ENCODE measurements at regions not wholly inside any gene's neighbourhood (a gene's known extent, or its start where the extent isn't known, plus 50 kb on each side); places are given as distances from the start of the nearest gene placed in this dataset.

DNA sequence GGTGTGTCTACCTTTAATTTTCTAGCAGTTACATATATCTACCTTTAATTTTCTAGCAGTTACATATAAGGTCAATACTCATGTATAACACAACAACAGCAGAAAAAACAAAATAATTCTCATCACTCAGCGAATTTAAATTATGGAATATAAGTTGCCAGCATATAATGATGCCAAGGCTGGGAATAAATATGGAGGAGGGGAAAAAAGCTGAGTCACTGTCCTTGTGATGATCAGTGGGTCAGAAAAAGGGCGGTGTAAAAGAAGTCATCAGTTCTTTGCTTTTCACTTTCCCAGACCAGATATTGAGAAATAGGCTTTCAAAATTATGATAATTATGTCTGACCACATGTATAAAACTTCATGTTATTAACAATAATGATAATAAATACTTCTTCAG, 1471.7 kb downstream of the CDH8 start:
- Histone ChIP-seq H3F3A (ENCODE audit: low read length, unreplicated experiment) (no peaks in the 10 kb centered on the region), H3K79me2 (ENCODE audit: low read length) (no peaks in the 10 kb centered on the region), H3K9me2 (replicated peaks; ENCODE audit: low read length) (no peaks in the 10 kb centered on the region), H3K4me2 (ENCODE audit: low read length) (no peak overlapping the region), H3K9ac (ENCODE audit: low read length) (no peak overlapping the region), H3K4me3 (ENCODE audit: low read length) (no peak overlapping the region), H3K27me3 (ENCODE audit: low read length) (no peaks in the 10 kb centered on the region), H4K20me1 (ENCODE audit: low read length) (no peaks in the 10 kb centered on the region), H2AFZ (ENCODE audit: low read length) (no peak overlapping the region), H3K4me1 (ENCODE audit: insufficient read depth, low read length) (no peaks in the 10 kb centered on the region), H3K9me3 (ENCODE audit: low read length) (no peaks in the 10 kb centered on the region), H3K27ac (ENCODE audit: low read length) (no peak overlapping the region), H3K36me3 (ENCODE audit: low read depth, low read length) (no peaks in the 10 kb centered on the region)
- POLR2A ChIA-PET (ENCODE audit: unreplicated experiment) = no interaction called here
- intact Hi-C loops (cut with micrococcal nuclease) = no loop called here
- no peak for DNase-seq
- TF ChIP-seq EZH2 (IDR thresholded peaks at IDR 0.05; ENCODE audit: low read length, unreplicated experiment) = no peak
- no peak for TF ChIP-seq CTCF (conservative IDR thresholded peaks at IDR 0.05; ENCODE audit: low read depth, low read length)
- TF ChIP-seq EZH2phosphoT487 (IDR thresholded peaks at IDR 0.05; ENCODE audit: borderline replicate concordance, low read length) = no peak
- CTCF ChIA-PET = no interaction called here
- ATAC-seq = no peak
- BruUV-seq (replicated peaks) = no TSS peak

- Histone ChIP-seq H3K79me2 (ENCODE audit: low read length) (no peaks in the 10 kb centered on the region), H3K4me1 (ENCODE audit: insufficient read depth, low read length) (no peaks in the 10 kb centered on the region), H3K27me3 (ENCODE audit: low read length) (no peaks in the 10 kb centered on the region), H3K9ac (ENCODE audit: low read length) (no peak overlapping the region), H3K36me3 (ENCODE audit: low read depth, low read length) (no peaks in the 10 kb centered on the region), H3K4me2 (ENCODE audit: low read length) (no peak overlapping the region), H3K9me3 (ENCODE audit: low read length) (no peaks in the 10 kb centered on the region), H3K27ac (ENCODE audit: low read length) (no peak overlapping the region), H4K20me1 (ENCODE audit: low read length) (no peaks in the 10 kb centered on the region), H3F3A (ENCODE audit: low read length, unreplicated experiment) (no peaks in the 10 kb centered on the region), H3K9me2 (replicated peaks; ENCODE audit: low read length) (no peaks in the 10 kb centered on the region), H3K4me3 (ENCODE audit: low read length) (no peak overlapping the region), H2AFZ (ENCODE audit: low read length) (no peak overlapping the region)
- POLR2A ChIA-PET (ENCODE audit: unreplicated experiment) = no interaction called here
- no TSS peak for BruUV-seq (replicated peaks)
- no peak for DNase-seq
- TF ChIP-seq EZH2phosphoT487 (IDR thresholded peaks at IDR 0.05; ENCODE audit: borderline replicate concordance, low read length) (no peak), EZH2 (IDR thresholded peaks at IDR 0.05; ENCODE audit: low read length, unreplicated experiment) (no peak), CTCF (conservative IDR thresholded peaks at IDR 0.05; ENCODE audit: low read depth, low read length) (no peak)
- intact Hi-C loops (cut with micrococcal nuclease) = no loop called here
- ATAC-seq = no peak
- CTCF ChIA-PET = no interaction called here
Measured at GRCh38 chr16:60563166-60563565, 1473.1 kb downstream of the CDH8 start.

GRCh38 chr16:60558936-60559335, 1477.3 kb downstream of the CDH8 start:
- Histone ChIP-seq H3K4me1 (ENCODE audit: insufficient read depth, low read length) (no peaks in the 10 kb centered on the region), H3K9me2 (replicated peaks; ENCODE audit: low read length) (no peaks in the 10 kb centered on the region), H3K9ac (ENCODE audit: low read length) (no peak overlapping the region), H3K9me3 (ENCODE audit: low read length) (no peaks in the 10 kb centered on the region), H3F3A (ENCODE audit: low read length, unreplicated experiment) (no peaks in the 10 kb centered on the region), H2AFZ (ENCODE audit: low read length) (no peak overlapping the region), H3K4me3 (ENCODE audit: low read length) (no peak overlapping the region), H3K79me2 (ENCODE audit: low read length) (no peaks in the 10 kb centered on the region), H4K20me1 (ENCODE audit: low read length) (no peaks in the 10 kb centered on the region), H3K36me3 (ENCODE audit: low read depth, low read length) (no peaks in the 10 kb centered on the region), H3K4me2 (ENCODE audit: low read length) (no peak overlapping the region), H3K27me3 (ENCODE audit: low read length) (no peaks in the 10 kb centered on the region), H3K27ac (ENCODE audit: low read length) (no peak overlapping the region)
- DNase-seq (no peak), ATAC-seq (no peak)
- ChIA-PET POLR2A (ENCODE audit: unreplicated experiment) (no interaction called here), CTCF (no interaction called here)
- intact Hi-C loops (cut with micrococcal nuclease) = no loop called here
- TF ChIP-seq CTCF (conservative IDR thresholded peaks at IDR 0.05; ENCODE audit: low read depth, low read length) = no peak
- TF ChIP-seq EZH2 (IDR thresholded peaks at IDR 0.05; ENCODE audit: low read length, unreplicated experiment) = no peak
- no peak for TF ChIP-seq EZH2phosphoT487 (IDR thresholded peaks at IDR 0.05; ENCODE audit: borderline replicate concordance, low read length)
- no TSS peak for BruUV-seq (replicated peaks)

All from PC-3 (cell line).